ENCODE measurements at regions not wholly inside any gene's neighbourhood (a gene's known extent, or its start where the extent isn't known, plus 50 kb on each side); places are given as distances from the start of the nearest gene placed in this dataset.
"Not testable (repeated sequence)": the region's sequence is repeated elsewhere in the genome, so short reads cannot be mapped to it uniquely, and the experiment has no call there.

DNA sequence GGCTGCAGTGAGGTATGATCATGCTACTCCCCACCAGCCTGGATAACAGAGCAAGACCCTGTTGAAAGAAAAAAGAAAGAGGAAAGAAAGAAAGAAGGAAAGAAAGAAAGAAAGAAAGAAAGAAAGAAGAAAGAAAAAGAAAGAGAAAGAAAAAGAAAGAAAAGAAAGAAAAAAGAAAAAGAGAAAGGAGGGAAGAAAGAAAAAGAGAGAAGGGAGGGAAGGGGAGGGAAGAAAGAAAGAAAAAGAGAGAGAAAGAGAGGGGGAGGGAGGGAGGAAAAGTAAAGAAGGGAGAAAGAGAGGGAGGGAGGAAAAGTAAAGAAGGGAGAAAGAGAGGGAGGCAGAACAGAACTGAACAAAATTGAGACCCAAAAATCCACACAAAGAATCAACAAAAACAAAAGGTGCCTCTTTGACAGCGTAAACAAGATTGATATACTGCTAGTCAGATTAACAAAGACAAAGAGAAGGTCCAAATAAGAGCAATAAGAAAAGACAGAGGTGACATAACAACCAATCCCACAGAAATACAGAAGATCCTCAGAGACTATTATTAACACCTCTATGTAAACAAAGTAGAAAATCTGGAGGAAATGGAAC, 293.9 kb upstream of the AMIGO2 start:
- DNase-seq (ENCODE audit: low spot score), result no peak

DNA sequence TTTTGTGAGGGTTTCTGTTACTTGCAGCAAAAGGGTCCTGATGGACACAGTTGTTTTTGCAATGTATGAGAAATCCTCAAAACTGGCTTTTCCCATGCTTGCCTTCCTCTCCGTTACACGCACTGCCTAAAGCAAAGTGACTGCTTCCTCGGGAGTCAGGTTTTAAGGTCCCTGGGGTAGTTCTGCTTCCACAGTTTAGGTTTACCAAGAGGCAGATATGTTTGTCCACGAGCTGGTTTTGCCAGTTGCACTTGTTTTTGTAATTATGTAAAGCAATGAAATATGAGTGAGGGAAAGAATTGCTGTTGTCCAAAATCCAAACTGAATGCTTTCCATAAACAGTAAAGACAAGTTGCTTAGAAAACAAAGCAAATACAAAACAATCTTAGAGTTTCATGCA, 290.7 kb upstream of the AMIGO2 start:
- no peak for DNase-seq (ENCODE audit: low spot score)

DNA sequence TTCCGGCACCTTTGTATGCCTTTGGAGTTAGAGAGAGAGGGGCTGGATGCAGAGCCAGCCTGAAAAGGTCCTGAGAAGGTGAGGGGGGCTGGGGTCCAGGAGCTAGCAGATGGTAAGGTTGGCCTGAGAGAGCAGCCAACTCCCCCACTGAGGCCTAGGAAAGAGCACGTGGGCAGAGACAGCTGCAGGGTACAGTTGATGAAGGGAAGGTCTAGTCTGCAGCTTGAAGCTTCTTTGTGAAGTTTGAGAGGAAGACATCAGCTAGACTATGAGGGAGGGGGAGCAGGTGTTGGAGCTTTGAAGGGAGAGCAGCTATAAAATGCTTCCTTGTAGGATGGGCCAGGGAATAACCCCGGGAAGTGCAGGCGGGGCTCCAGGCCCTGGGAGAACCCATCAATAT, 289.3 kb upstream of the AMIGO2 start:
- DNase-seq (ENCODE audit: low spot score), result no peak

DNA sequence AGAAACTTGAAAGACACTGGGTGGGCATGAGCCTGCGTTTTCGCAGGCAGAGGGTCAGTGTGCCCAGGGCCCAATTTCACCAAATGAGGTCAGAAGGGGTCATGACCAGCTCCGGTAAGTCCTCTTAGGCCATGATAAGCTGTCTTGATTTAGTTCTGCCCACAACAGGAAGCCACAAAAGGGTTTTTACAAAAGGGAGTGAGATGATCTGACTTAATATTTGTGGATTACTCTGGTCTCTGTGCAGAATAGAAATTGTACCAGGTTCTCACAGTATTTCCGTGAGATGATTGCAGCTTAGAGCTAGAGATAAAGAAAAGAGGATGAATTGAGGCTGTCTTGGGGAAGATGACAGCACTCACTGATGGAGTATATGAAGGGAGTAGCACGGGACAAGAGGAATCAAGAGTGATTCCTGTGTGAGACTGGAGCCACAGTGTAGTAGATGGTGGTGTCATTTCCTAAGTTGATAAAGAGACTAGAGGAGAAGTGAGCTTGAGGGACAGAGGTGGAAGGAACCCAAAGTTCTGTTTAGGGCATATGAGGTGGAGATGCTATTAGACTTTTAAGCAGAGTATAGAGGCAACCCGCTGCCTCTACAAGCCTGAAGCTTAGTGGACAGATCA, 288.3 kb upstream of the AMIGO2 start:
- DNase-seq (ENCODE audit: low spot score), result no peak

GRCh38 chr12:47366579-47366978, 286.8 kb upstream of the AMIGO2 start:
- DNase-seq (ENCODE audit: low spot score), result no peak

DNA sequence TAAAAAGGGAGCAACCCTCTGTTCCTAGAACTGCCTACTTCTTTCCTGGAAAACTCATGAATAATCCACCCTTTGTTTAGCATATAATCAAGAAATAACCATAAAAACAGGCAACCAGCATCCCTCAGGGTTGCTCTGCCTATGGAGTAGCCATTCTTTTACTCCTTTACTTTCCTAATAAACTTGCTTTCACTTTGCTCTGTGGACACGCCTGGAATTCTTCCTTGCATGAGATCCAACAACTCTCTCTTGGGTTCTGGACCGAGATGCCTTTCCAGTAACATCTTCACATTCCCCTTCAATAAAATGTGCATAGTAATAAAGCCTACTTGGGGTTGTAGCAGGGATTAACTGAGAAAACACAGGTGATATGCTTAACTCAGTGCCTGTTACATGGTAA, 286.4 kb upstream of the AMIGO2 start:
- DNase-seq (ENCODE audit: low spot score), result no peak

DNA sequence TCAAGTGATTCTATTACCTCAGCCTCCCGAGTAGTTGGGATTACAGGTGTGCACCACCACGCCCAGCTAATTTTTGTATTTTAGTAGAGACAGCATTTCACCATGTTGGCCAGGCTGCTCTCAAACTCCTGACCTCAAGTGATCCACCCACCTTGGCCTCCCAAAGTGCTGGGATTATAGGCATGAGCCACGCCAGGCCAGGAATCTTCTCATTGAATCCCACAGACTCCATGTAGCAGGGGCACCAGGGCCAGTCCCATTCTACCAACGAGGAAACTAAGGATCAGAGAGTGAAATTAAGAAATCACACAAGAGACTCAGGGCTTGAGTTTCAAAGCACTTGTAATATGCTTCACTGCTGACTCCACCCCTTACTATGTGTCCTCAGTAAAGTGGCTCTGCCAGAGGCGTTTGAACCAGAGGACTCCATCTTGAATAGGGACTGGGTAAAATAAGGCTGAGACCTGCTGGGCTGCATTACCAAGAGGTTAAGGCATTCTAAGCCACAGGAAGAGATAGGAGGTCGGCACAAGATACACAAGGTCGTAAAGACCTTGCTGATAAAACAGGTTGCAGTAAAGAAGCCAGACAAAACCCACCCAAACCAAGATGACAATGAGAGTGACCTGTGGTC, 285.8 kb upstream of the AMIGO2 start:
- DNase-seq (ENCODE audit: low spot score), result not testable (repeated sequence)

DNA sequence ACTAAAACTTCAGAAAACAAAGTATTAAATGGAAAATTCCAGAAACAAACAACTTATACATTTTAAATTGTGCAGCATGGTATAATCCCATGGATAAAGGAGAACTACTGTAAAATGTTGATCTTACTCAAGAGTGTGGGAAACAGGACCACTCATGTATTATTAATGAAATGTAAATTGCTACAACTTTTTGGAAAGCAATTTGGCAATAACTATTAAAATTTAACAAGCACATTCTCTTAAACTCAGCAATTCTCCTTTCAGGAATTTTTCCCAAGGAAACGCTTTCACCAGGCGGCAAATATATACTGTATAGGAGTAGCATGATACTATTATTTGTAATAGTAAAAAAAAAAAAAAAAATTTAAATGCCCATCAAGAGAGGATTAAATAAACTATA, 284.5 kb upstream of the AMIGO2 start:
- DNase-seq (ENCODE audit: low spot score), result no peak

- DNase-seq (ENCODE audit: low spot score), result no peak
Observed at GRCh38 chr12:47362126-47362705, 282.5 kb upstream of the AMIGO2 start.

DNA sequence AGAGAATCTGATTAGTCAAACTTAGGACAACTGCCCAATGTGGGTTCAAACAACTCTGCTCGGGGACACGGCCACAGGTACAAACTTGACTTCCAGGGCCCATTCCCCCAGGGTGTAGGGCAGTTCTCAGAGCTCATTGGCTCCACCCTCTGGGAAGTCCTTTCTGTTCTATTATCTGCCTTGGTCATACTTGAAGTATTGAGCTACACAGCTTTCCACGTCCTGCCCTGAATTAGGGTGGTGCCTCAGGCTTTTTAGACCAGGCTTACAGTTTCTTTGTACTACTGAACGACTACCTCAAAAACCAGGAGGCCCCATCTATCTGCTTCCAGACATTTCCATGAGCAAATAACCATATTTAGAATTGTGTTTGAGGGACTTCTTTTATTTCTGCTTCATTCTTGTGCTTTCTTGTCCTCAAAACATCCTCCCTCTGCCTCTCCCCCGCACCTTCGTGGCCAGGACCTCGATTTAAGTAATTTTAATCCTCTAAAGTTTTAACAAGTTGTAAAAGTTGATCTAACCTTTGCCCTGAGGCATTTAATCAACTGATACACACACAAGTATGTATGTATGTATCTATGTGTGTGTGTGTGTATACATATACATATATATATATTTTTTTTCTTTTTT, 281.7 kb upstream of the AMIGO2 start:
- DNase-seq (ENCODE audit: low spot score), result no peak

GRCh38 chr12:47360771-47361388, 281.1 kb upstream of the AMIGO2 start:
- DNase-seq (ENCODE audit: low spot score), result no peak

- no peak for DNase-seq (ENCODE audit: low spot score)
Observed at GRCh38 chr12:47360093-47360480, 280.3 kb upstream of the AMIGO2 start.

DNA sequence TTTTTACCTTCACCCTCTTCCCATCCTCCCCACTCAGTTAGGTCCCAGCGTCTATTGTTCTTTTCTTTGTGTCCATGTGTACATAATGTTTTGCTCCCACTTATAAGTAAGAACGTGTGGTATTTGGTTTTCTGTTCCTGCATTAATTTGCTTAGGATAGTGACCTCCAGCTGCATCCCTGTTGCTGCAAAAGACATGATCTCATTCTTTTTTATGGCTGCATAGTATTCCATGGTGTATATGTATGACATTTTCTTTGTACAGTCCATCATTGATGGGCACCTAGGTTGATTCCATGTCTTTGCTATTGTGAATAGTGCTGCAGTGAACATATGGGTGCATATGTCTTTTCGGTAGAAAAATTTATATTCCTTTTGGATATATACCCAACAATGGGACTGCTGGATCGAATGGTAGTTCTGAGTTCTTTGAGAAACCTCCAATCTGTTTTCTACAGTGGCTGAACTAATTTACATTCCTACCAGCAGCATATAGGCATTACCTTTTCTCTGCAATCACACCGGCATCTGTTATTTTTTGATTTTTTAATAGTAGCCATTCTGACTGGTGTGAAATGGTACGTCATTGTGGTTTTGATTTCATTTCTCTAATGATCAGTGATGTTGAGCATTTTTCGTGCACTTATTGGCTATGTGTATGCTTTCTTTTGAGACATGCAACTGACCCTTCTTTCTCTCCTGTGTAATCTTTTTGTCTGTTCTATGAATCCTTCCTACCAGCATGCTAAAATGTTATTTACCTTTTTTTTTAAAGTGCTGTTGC, 279.7 kb upstream of the AMIGO2 start:
- DNase-seq (ENCODE audit: low spot score), result no peak

- not testable (repeated sequence) for DNase-seq (ENCODE audit: low spot score)
Observed at GRCh38 chr12:47357006-47357405, 277.2 kb upstream of the AMIGO2 start.

GRCh38 chr12:47356129-47356700, 276.5 kb upstream of the AMIGO2 start:
- no peak for DNase-seq (ENCODE audit: low spot score)

DNA sequence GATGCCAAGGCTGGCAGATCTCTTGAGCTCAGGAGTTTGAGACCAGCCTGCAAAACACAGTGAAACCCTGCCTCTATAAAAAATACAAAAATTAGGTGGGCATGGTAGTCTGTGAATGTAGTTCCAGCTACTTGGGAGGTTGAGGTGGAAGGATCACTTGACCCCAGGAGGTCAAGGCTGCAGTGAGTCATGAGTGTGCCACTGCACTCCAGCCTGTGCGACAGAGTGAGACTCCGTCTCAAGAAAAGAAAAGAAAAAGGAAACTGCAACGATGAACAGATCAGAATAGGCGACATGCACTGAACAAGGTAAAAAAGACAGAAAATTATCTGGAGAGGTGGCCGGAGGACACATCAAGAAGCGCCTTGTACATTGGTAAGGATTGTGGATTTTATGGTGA, 273.7 kb upstream of the AMIGO2 start:
- DNase-seq (ENCODE audit: low spot score), result no peak

DNA sequence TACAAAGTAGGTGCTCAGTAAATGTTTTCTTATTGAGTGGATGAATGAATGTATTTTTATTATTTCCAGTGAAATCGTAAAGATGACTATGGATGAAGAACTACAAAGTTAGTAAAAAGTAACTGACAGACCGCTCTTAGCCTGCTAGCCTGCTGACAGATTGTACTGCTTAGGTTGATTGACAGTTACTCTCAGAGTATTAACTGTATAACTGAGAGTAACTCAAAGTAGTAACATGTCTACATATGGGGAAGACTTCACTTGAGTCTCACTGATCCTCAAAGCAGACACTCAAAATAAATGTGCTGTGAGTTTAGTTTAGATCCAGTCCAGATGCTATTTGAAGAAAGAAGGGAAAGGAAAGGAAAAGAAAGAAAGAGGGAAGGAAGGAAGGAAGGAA, 272.3 kb upstream of the AMIGO2 start:
- DNase-seq (ENCODE audit: low spot score), result no peak

GRCh38 chr12:47351526-47351925, 271.8 kb upstream of the AMIGO2 start:
- DNase-seq (ENCODE audit: low spot score), result no peak

- no peak for DNase-seq (ENCODE audit: low spot score)
Observed at GRCh38 chr12:47350062-47350408, 270.3 kb upstream of the AMIGO2 start.

DNA sequence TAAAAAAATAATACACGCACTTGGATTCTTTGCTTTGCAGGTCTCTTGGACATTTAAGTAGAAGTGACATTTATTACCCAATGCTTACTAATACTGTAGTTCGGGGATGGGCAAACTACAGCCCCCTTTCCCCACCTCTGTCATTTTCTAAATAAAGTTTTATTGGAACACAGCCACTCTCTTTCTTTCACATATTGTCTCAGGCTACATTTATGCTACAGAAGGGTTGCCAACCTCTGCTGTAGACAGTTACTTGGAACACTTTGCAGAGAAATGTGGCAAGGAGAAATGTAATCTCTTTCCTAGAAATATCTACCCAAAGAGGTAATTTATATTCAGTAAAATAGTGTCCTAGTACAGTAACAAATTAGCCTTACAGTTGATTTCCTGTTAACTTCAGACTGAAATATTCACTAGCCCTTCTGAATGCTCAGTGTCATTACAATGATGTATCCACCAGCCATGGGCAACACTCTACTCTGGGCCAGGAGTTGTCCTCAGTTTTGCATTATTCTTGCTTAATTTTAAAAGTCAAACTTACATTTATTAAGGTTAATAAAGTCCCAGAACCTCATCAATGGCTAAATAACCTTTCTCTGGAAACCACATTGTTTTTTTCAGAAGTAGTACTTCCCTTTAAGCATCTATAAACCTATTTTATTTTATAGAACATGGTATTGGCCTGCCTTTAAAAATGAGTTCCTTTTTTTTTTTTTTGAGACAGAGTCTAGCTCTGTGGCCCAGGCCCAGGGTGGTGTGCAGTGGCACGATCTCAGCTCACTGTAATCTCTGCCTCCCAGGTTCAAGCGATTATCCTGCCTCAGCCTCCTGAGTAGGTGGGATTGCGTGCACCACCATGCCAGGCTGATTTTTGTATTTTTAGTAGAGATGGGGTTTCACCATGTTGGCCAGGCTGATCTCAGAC, 269.6 kb upstream of the AMIGO2 start:
- DNase-seq (ENCODE audit: low spot score), result no peak

Data from ecto neural progenitor cell (in vitro differentiated cells).